HepG2 (cell line): ENCODE measurements at regions not wholly inside any gene's neighbourhood (a gene's known extent, or its start where the extent isn't known, plus 50 kb on each side); places are given as distances from the start of the nearest gene placed in this dataset.

Experiments
- ATAC-seq: fragments of 200-7000 bp; cut with Tn5 transposase; 3 replicates; pipeline ENCODE4 v1.9.1; 2020; ENCODE audit warnings: mild to moderate bottlenecking, moderate library complexity
- BruUV-seq: library from RNA; stranded (reverse); fragments of 400-500 nt; replicated peaks from 2 replicates; lab custom pipeline; 2021; lab: Mats Ljungman, UMichigan
- CTCF ChIA-PET: fragments of 300-600 bp; formaldehyde crosslinking; extraction: SDS; loops from one replicate; lab custom pipeline; 2021; ENCODE audit warnings: low total read pairs, inconsistent platforms, low intra/inter-chr PET ratio; lab: Yijun Ruan, JAX
- POLR2A ChIA-PET: fragments of 350-600 bp; sonication (Branson Sonifier 250); formaldehyde crosslinking; loops from one replicate; lab custom pipeline; 2020; ENCODE audit warnings: antibody characterized with exemption, inconsistent platforms; lab: Yijun Ruan, JAX
- DNase-seq: peaks from one replicate; pipeline ENCODE4 v3.0.0-alpha.2; 2015; ENCODE audit warnings: low spot score
- FAIRE-seq: peaks from 3 replicates; lab custom pipeline; 2011; peaks lifted over from hg19 to GRCh38; lab: Jason Lieb, UNC
- H2AFZ ChIP-seq: one replicate; pipeline ENCODE4 v1.6.1; 2011; ENCODE audit warnings: low read length, inconsistent platforms
- H3K27ac ChIP-seq: fragments of 300-600 bp; 3 replicates; pipeline ENCODE4 v1.8.0; 2011; ENCODE audit warnings: mixed run types, mild to moderate bottlenecking, mixed read lengths, low read length, inconsistent platforms; ENCODE audit not compliant: insufficient read depth; ENCODE audit errors: extremely low read length
- H3K27me3 ChIP-seq, 2 experiments: fragments of 200-600 bp in 1 of 2; 2 replicates in 1 of 2; 3 replicates in 1 of 2; pipeline versions ENCODE4 v1.6.0 to v1.8.0; 2011; ENCODE audit warnings: low read length in 2 of 2, mild to moderate bottlenecking in 2 of 2, moderate library complexity in 2 of 2, inconsistent platforms in 1 of 2; ENCODE audit not compliant: insufficient read depth in 2 of 2, control insufficient read depth in 1 of 2
- H3K36me3 ChIP-seq, 2 experiments: fragments of 200-600 bp in 1 of 2; replicated peaks in 1 of 2; 2 replicates in 1 of 2; 3 replicates in 1 of 2; pipeline versions ENCODE4 v1.5.1 to v1.8.0; 2011; ENCODE audit warnings: low read length in 2 of 2, inconsistent platforms in 1 of 2; ENCODE audit not compliant: insufficient read depth in 2 of 2, control insufficient read depth in 1 of 2
- H3K4me1 ChIP-seq: 2 replicates; pipeline ENCODE4 v1.5.1; 2012; ENCODE audit warnings: low read length, inconsistent platforms; ENCODE audit not compliant: insufficient read depth
- H3K4me2 ChIP-seq: 2 replicates; pipeline ENCODE4 v1.6.0; 2011; ENCODE audit warnings: low read depth, low read length, inconsistent platforms
- H3K4me3 ChIP-seq, 3 experiments: fragments of 200-600 bp in 1 of 3; sonication (generic), shearing (Covaris generic) in 1 of 3; replicated peaks in 1 of 3; 2 replicates each; pipeline ENCODE4 v1.5.1; 2011 to 2016; ENCODE audit warnings: low read length in 3 of 3, inconsistent platforms in 2 of 3, low read depth in 2 of 3, mild to moderate bottlenecking in 2 of 3, control low read depth in 1 of 3, mixed read lengths in 1 of 3; ENCODE audit not compliant: insufficient read depth in 1 of 3
- H3K79me2 ChIP-seq: one replicate; pipeline ENCODE4 v1.6.1; 2011; ENCODE audit warnings: low read length, inconsistent platforms; ENCODE audit not compliant: insufficient read depth
- H3K9ac ChIP-seq: 2 replicates; pipeline ENCODE4 v1.6.0; 2011; ENCODE audit warnings: mild to moderate bottlenecking, low read depth, low read length, inconsistent platforms; ENCODE audit not compliant: insufficient read depth
- H3K9me3 ChIP-seq: 2 replicates; pipeline ENCODE4 v1.5.1; 2012; ENCODE audit warnings: mild to moderate bottlenecking, low read length
- H4K20me1 ChIP-seq: 2 replicates; pipeline ENCODE4 v1.6.0; 2011; ENCODE audit warnings: inconsistent platforms, mild to moderate bottlenecking, low read length, moderate library complexity; ENCODE audit not compliant: insufficient read depth
- CEBPB ChIP-seq: IDR thresholded peaks from 2 replicates; pipeline ENCODE4 v1.6.1; 2011; ENCODE audit warnings: low read depth, low read length, improper control_type of control experiment, borderline replicate concordance
- FOXO4 ChIP-seq: sonication (generic); formaldehyde crosslinking; conservative IDR thresholded peaks from 2 replicates; pipeline ENCODE4 v1.8.1; 2023; ENCODE audit warnings: missing genetic modification reagents
- HOXA3 ChIP-seq: sonication (generic); formaldehyde crosslinking; IDR thresholded peaks from 2 replicates; pipeline ENCODE4 v1.5.0; 2020; ENCODE audit warnings: missing genetic modification reagents
- MED1 ChIP-seq: sonication (generic); formaldehyde crosslinking; IDR thresholded peaks from 2 replicates; pipeline ENCODE4 v1.4.0; 2020; ENCODE audit warnings: missing genetic modification reagents
- NKX3-1 ChIP-seq: sonication (generic); formaldehyde crosslinking; IDR thresholded peaks from 2 replicates; pipeline ENCODE4 v1.5.0; 2020; ENCODE audit warnings: missing genetic modification reagents
- SNRNP70 ChIP-seq: fragments of 200-400 bp; formaldehyde crosslinking; IDR thresholded peaks from 2 replicates; pipeline ENCODE4 v1.6.1; 2017; ENCODE audit warnings: mild to moderate bottlenecking, low read depth, low read length, moderate library complexity
- ZNF362 ChIP-seq: sonication (generic); formaldehyde crosslinking; IDR thresholded peaks from 2 replicates; pipeline ENCODE4 v1.4.0; 2020; ENCODE audit warnings: missing genetic modification reagents, mild to moderate bottlenecking, borderline replicate concordance
- ZNF484 ChIP-seq: sonication (generic); formaldehyde crosslinking; IDR thresholded peaks from 2 replicates; pipeline ENCODE4 v1.5.1; 2020; ENCODE audit warnings: mild to moderate bottlenecking, low read depth, missing genetic modification reagents, borderline replicate concordance
- WGBS: methylation state at CpG from one replicate; pipeline ENCODE4 v1.1.6; 2017; ENCODE audit warnings: low lambda C conversion rate; 5-methylcytosine and 5-hydroxymethylcytosine counted together
- in situ Hi-C: cut with HindIII; loops from 2 replicates; pipeline ENCODE4 v1.10.0; 2017; ENCODE audit warnings: low pct_unique_long_range_greater_than_20kb; ENCODE audit not compliant: extremely low pct_ligation_motif_present
- intact Hi-C: fragments of 100-400 bp; cut with micrococcal nuclease; formaldehyde crosslinking; loops from one replicate; pipeline ENCODE4 v1.10.0; 2022; ENCODE audit not compliant: unreplicated experiment
- TF ChIP-seq, protein P1 (sequence below): sonication (generic); formaldehyde crosslinking; IDR thresholded peaks from 2 replicates; pipeline ENCODE4 v1.5.1; 2020; ENCODE audit warnings: mild to moderate bottlenecking, missing genetic modification reagents, borderline replicate concordance
- TF ChIP-seq, protein P2 (sequence below): sonication (generic); formaldehyde crosslinking; IDR thresholded peaks from 2 replicates; pipeline ENCODE4 v1.9.0; 2022; ENCODE audit warnings: low read depth, missing genetic modification reagents

GRCh38 chr6:71126506-71126905, 162.1 kb upstream of the OGFRL1 start (continued):
- TF ChIP-seq ZNF362 (no peak), SNRNP70 (no peak)
- TF ChIP-seq, all 625 proteins: peak for 0

DNA sequence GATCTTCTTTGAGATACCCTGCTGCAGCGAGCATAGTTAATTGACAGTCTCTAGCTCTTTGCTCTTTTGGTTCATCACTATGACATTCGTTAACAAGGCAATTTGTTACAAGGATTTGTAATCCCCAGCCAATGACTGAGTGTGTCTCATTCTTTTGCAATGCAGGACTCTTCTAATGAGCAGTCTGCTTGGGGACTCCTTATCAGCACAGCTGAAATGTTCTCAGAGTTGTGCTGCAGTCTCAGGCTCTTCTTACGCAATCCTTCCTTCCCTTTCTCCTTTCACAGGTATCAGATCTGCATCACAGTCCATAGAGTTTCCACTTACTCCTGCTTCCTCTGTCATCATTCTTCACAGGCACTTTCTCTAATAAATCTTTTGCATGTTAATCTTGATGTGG, 161.2 kb upstream of the OGFRL1 start:
- intact Hi-C loops: no loop called here
- in situ Hi-C loops: no loop called here
- ATAC-seq (no peak), FAIRE-seq (no peak), DNase-seq (no peak)
- TF ChIP-seq CEBPB: peak; percentile 83
- TF ChIP-seq, protein P1, sequence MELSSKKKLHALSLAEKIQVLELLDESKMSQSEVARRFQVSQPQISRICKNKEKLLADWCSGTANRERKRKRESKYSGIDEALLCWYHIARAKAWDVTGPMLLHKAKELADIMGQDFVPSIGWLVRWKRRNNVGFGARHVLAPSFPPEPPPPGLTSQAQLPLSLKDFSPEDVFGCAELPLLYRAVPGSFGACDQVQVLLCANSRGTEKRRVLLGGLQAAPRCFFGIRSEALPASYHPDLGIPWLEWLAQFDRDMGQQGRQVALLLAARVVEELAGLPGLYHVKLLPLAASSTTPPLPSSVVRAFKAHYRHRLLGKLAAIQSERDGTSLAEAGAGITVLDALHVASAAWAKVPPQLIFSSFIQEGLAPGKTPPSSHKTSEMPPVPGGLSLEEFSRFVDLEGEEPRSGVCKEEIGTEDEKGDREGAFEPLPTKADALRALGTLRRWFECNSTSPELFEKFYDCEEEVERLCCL: no peak
- Histone ChIP-seq H3K9ac (no peak overlapping the region), H3K4me2 (no peak overlapping the region), H3K4me3 (no peak overlapping the region), H3K36me3 (no peaks in the 10 kb centered on the region), H2AFZ (no peak overlapping the region), H3K27me3 (no peaks in the 10 kb centered on the region), H3K27ac (no peak overlapping the region), H3K9me3 (no peaks in the 10 kb centered on the region), H4K20me1 (no peaks in the 10 kb centered on the region), H3K4me1 (no peaks in the 10 kb centered on the region), H3K79me2 (no peaks in the 10 kb centered on the region)
- no TSS peak for BruUV-seq
- ChIA-PET POLR2A (no interaction called here), CTCF (no interaction called here)
- 29% methylated on average over 3 of the region's 3 CpGs for WGBS

DNA sequence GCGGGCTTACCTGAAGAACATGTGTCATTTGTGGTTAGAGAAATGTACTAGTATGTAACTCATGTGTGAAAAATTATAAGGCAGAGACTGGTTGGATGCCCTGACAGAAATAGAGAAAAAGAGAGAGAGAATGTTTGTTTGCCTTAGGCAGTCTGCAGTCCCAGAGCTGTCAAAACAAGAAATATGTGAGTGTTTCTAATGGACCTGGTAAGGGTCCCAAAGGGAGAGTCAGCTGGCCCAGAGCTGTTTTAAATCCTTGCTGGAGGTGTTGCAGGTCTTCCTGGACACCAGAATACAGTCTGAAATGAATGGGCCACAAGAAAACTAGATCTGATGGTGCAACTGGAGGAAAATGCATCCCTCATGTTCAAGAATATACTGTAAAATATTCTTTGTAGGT, 158.3 kb upstream of the OGFRL1 start:
- ChIA-PET CTCF (no interaction called here), POLR2A (no interaction called here)
- Histone ChIP-seq H3K4me1 (no peaks in the 10 kb centered on the region), H3K4me2 (no peak overlapping the region), H3K27me3 (no peaks in the 10 kb centered on the region), H3K9me3 (no peaks in the 10 kb centered on the region), H3K79me2 (no peaks in the 10 kb centered on the region), H3K9ac (no peak overlapping the region), H3K36me3 (no peaks in the 10 kb centered on the region), H3K27ac (no peak overlapping the region), H4K20me1 (no peaks in the 10 kb centered on the region), H2AFZ (no peak overlapping the region), H3K4me3 (no peak overlapping the region)
- ATAC-seq: no peak
- 0% methylated on average over 1 of the region's 1 CpG for WGBS
- intact Hi-C loops (no loop called here), in situ Hi-C loops (no loop called here)
- DNase-seq: no peak
- no TSS peak for BruUV-seq
- no peak for FAIRE-seq
- TF ChIP-seq MED1 (CRISPR knock-in tag): no peak
- TF ChIP-seq HOXA3 (CRISPR knock-in tag): no peak
- no peak for TF ChIP-seq ZNF484
- TF ChIP-seq, protein P2, sequence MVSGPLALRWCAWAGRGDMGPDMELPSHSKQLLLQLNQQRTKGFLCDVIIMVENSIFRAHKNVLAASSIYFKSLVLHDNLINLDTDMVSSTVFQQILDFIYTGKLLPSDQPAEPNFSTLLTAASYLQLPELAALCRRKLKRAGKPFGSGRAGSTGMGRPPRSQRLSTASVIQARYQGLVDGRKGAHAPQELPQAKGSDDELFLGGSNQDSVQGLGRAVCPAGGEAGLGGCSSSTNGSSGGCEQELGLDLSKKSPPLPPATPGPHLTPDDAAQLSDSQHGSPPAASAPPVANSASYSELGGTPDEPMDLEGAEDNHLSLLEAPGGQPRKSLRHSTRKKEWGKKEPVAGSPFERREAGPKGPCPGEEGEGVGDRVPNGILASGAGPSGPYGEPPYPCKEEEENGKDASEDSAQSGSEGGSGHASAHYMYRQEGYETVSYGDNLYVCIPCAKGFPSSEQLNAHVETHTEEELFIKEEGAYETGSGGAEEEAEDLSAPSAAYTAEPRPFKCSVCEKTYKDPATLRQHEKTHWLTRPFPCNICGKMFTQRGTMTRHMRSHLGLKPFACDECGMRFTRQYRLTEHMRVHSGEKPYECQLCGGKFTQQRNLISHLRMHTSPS (CRISPR knock-in tag): no peak
- no peak for TF ChIP-seq NKX3-1 (CRISPR knock-in tag)
- no peak for TF ChIP-seq FOXO4 (CRISPR knock-in tag)
- TF ChIP-seq, protein P1: no peak
